ENCODE measurements at regions not wholly inside any gene's neighbourhood (a gene's known extent, or its start where the extent isn't known, plus 50 kb on each side); places are given as distances from the start of the nearest gene placed in this dataset.

DNA sequence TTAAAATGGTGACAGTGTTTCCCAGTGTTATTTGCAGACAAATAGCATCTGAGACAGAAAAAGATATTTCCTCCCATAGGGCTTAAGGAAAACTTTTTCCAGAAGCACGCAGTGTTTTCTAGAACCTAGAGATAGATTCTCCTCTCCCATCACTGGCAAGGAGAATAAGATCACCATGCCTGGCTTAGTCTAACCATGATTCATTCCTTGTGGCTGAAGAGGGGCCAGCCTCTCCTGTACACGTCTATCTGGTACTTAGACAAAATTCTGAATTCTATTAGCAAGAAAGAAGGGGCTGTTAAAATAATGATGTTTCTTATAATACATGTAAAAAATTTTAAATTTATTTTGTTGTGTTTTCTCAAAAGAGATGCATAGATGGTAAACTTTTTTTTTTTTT lies 296.1 kb upstream of the LDB2 start:
- no peak for TF ChIP-seq POLR2A (IDR thresholded peaks at IDR 0.05)
- TF ChIP-seq, protein P1, sequence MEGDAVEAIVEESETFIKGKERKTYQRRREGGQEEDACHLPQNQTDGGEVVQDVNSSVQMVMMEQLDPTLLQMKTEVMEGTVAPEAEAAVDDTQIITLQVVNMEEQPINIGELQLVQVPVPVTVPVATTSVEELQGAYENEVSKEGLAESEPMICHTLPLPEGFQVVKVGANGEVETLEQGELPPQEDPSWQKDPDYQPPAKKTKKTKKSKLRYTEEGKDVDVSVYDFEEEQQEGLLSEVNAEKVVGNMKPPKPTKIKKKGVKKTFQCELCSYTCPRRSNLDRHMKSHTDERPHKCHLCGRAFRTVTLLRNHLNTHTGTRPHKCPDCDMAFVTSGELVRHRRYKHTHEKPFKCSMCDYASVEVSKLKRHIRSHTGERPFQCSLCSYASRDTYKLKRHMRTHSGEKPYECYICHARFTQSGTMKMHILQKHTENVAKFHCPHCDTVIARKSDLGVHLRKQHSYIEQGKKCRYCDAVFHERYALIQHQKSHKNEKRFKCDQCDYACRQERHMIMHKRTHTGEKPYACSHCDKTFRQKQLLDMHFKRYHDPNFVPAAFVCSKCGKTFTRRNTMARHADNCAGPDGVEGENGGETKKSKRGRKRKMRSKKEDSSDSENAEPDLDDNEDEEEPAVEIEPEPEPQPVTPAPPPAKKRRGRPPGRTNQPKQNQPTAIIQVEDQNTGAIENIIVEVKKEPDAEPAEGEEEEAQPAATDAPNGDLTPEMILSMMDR (IDR thresholded peaks at IDR 0.05) = no peak

Data from suprapubic skin (tissue), 3 donors.